IMR-90 (cell line): ENCODE measurements at regions not wholly inside any gene's neighbourhood (a gene's known extent, or its start where the extent isn't known, plus 50 kb on each side); places are given as distances from the start of the nearest gene placed in this dataset.

Source experiments
- CHD1 ChIP-seq: IDR thresholded peaks from 2 replicates; pipeline ENCODE4 v1.6.1; 2012; ENCODE audit warnings: low read depth, low read length, improper control_type of control experiment
- POLR2A ChIP-seq: IDR thresholded peaks from 2 replicates; pipeline ENCODE4 v1.6.1; 2012; ENCODE audit warnings: mild to moderate bottlenecking, low read depth, low read length
- RAD21 ChIP-seq: IDR thresholded peaks from 2 replicates; pipeline ENCODE4 v1.6.1; 2012; ENCODE audit warnings: low read length, improper control_type of control experiment
- RCOR1 ChIP-seq: IDR thresholded peaks from 2 replicates; pipeline ENCODE4 v1.6.1; 2012; ENCODE audit warnings: mild to moderate bottlenecking, low read length, improper control_type of control experiment; ENCODE audit not compliant: insufficient replicate concordance
- RFX5 ChIP-seq: IDR thresholded peaks from 2 replicates; pipeline ENCODE4 v1.8.0; 2012; ENCODE audit warnings: low read depth, mild to moderate bottlenecking, low read length, moderate library complexity
- TF ChIP-seq, protein P1 (sequence below): conservative IDR thresholded peaks from 2 replicates; pipeline ENCODE4 v1.5.1; 2012; ENCODE audit warnings: mild to moderate bottlenecking, low read depth, low read length, improper control_type of control experiment
- TF ChIP-seq, protein P2 (sequence below): fragments of 150-350 bp; IDR thresholded peaks from 2 replicates; pipeline ENCODE4 v1.6.1; 2017; ENCODE audit warnings: mild to moderate bottlenecking, antibody characterized with exemption, low read length, low read depth

DNA sequence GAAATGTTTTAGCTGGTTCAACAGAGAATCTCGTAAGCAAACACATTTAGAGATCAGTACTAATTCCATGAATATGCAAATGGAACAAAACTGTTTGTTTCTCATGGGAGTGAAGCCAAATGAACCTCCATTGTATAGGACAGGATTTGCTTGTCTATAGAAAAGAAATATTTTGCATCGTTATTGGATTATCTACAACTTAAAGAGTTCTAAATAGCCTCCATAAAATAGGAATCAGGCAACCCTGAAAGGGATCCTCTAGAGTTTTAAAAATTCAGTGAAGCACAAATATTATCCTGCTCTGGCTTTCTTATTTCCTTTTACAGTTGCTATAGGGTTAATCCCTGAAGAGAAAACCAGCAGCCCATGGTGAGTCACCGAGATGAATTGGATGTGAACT, 378.4 kb upstream of the NRXN1 start:
- TF ChIP-seq RAD21 (no peak), RFX5 (no peak), POLR2A (no peak), CHD1 (no peak), RCOR1 (no peak)
- TF ChIP-seq, protein P1, sequence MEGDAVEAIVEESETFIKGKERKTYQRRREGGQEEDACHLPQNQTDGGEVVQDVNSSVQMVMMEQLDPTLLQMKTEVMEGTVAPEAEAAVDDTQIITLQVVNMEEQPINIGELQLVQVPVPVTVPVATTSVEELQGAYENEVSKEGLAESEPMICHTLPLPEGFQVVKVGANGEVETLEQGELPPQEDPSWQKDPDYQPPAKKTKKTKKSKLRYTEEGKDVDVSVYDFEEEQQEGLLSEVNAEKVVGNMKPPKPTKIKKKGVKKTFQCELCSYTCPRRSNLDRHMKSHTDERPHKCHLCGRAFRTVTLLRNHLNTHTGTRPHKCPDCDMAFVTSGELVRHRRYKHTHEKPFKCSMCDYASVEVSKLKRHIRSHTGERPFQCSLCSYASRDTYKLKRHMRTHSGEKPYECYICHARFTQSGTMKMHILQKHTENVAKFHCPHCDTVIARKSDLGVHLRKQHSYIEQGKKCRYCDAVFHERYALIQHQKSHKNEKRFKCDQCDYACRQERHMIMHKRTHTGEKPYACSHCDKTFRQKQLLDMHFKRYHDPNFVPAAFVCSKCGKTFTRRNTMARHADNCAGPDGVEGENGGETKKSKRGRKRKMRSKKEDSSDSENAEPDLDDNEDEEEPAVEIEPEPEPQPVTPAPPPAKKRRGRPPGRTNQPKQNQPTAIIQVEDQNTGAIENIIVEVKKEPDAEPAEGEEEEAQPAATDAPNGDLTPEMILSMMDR = no peak
- TF ChIP-seq, protein P2, sequence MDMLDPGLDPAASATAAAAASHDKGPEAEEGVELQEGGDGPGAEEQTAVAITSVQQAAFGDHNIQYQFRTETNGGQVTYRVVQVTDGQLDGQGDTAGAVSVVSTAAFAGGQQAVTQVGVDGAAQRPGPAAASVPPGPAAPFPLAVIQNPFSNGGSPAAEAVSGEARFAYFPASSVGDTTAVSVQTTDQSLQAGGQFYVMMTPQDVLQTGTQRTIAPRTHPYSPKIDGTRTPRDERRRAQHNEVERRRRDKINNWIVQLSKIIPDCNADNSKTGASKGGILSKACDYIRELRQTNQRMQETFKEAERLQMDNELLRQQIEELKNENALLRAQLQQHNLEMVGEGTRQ = no peak
